ENCODE measurements at regions not wholly inside any gene's neighbourhood (a gene's known extent, or its start where the extent isn't known, plus 50 kb on each side); places are given as distances from the start of the nearest gene placed in this dataset.

- no peak for DNase-seq
Measured at GRCh38 chr14:99116741-99117295, 155.2 kb downstream of the BCL11B start.

DNA sequence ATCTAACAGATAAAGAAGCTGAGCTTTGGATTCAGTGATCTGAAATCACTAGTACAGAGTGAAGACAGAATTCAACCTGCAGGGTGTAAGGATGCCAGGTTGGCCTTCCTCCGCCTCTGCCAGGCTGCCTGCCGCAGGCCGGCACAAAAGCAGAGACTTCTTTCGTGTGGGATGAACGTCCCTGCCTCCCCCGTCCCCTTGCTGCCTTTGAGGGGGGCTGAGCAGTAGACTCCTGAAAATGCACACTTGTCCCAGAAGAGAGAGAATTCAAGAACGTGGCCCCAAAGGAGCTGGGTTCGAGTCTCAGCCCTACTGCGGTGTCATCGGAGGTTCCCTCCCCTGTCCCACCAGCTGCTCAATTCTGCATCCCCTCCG lies 154.3 kb downstream of the BCL11B start:
- DNase-seq = no peak

- DNase-seq = peak; percentile 10
Measured at GRCh38 chr14:99118046-99118721, 153.8 kb downstream of the BCL11B start.

DNA sequence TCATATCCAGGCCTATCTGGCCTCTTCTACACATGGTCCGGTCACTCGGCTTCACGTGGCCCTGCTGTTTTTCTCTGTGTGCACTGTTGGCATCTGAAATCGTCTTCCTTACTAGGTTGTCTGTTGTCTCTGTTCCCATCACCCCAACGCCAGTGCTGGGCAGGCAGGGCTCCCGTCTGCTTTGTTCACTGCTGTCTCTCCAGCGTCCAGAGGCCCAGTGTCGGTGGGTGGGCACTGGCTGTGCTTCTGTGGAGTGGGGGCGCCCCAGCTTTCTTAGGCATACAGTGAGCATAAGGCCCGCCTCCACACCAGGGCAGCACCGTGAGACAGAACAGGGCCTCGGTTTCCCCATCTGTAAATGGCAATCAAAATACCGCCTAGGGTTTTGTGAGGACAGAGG lies 153.1 kb downstream of the BCL11B start:
- no peak for DNase-seq
